Natural killer cell (primary cell): ENCODE measurements at regions not wholly inside any gene's neighbourhood (a gene's known extent, or its start where the extent isn't known, plus 50 kb on each side); places are given as distances from the start of the nearest gene placed in this dataset.

Source experiments
- ATAC-seq, 3 donors: fragments of 150-1000 bp in 2 of 3; fragments of 200-7000 bp in 1 of 3; cut with Tn5 transposase; 1 replicate in 1 of 3; 2 replicates in 2 of 3; pipeline ENCODE4 v1.10.0; 2021; ENCODE audit warnings: mild to moderate bottlenecking in 2 of 3, moderate library complexity in 2 of 3
- DNase-seq, 2 donors: peaks; one replicate each; pipeline versions ENCODE4 v3.0.0 to v3.0.0-alpha.2; 2013 to 2021; ENCODE audit warnings: mixed read lengths in 1 of 2
- H3K27ac ChIP-seq: one replicate; pipeline ENCODE4 v1.5.1; 2013; ENCODE audit warnings: mild to moderate bottlenecking, low read length
- H3K27me3 ChIP-seq: one replicate; pipeline ENCODE4 v1.6.1; 2013; ENCODE audit warnings: low read length; ENCODE audit not compliant: control insufficient read depth, insufficient read depth
- H3K36me3 ChIP-seq: one replicate; pipeline ENCODE4 v1.6.1; 2013; ENCODE audit warnings: low read length; ENCODE audit not compliant: control insufficient read depth, insufficient read depth
- H3K4me1 ChIP-seq: one replicate; pipeline ENCODE4 v1.6.1; 2013; ENCODE audit warnings: low read length; ENCODE audit not compliant: control insufficient read depth, insufficient read depth
- H3K4me3 ChIP-seq: one replicate; pipeline ENCODE4 v1.5.1; 2013; ENCODE audit warnings: low read length
- H3K9me3 ChIP-seq: one replicate; pipeline ENCODE4 v1.6.1; 2013; ENCODE audit warnings: low read length; ENCODE audit not compliant: control insufficient read depth, insufficient read depth
- H3K27ac Mint-ChIP-seq, 2 donors: one replicate each; pipeline ENCODE4 v1.8.0; 2022; ENCODE audit warnings: mild to moderate bottlenecking in 2 of 2, mixed read lengths in 2 of 2, moderate library complexity in 1 of 2
- H3K27me3 Mint-ChIP-seq, 2 donors: one replicate each; pipeline ENCODE4 v1.8.0; 2022; ENCODE audit warnings: low read depth in 2 of 2, mixed read lengths in 2 of 2
- H3K36me3 Mint-ChIP-seq: one replicate; pipeline ENCODE4 v1.8.0; 2022; ENCODE audit warnings: mixed read lengths
- H3K4me1 Mint-ChIP-seq, 2 donors: one replicate each; pipeline ENCODE4 v1.8.0; 2022; ENCODE audit warnings: mixed read lengths in 2 of 2
- H3K4me3 Mint-ChIP-seq: one replicate; pipeline ENCODE4 v1.8.0; 2022; ENCODE audit warnings: mild to moderate bottlenecking, moderate library complexity, mixed read lengths
- H3K9me3 Mint-ChIP-seq, 2 donors: one replicate each; pipeline ENCODE4 v1.8.0; 2022; ENCODE audit warnings: mixed read lengths in 2 of 2
- WGBS: methylation state at CpG from one replicate; pipeline ENCODE4 v1.1.7; 2013; ENCODE audit warnings: missing lambda C conversion rate; ENCODE audit not compliant: insufficient coverage; 5-methylcytosine and 5-hydroxymethylcytosine counted together
- intact Hi-C: fragments of 100-400 bp; cut with micrococcal nuclease; formaldehyde crosslinking; loops from one replicate; pipeline ENCODE4 v1.14.2; 2022
- TF ChIP-seq, protein P1 (sequence below): fragments of 200-600 bp; IDR thresholded peaks from one replicate; pipeline ENCODE4 v1.8.0; 2022; ENCODE audit warnings: antibody characterized with exemption

DNA sequence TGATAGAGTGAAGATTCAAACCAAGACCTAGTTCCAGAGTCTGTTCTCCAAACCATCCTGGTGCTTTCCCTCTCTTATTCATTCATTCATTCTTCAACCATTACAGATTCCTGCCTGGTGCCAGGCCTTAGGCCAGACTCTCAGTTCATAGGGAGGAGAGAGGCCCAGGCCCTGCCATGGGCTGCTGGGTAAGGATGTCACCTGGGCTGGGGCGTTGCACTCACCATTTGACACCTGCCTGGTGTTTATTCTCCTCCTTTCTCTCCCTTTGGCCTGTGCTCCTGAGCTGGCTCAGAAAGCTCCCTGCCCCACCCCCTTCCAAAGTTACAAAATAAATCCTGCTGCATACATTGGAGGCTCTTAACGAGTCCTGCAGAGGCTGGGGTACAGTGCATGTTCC, 549.8 kb downstream of the MATN1 start:
- H3K9me3 ChIP-seq, result no peaks in the 10 kb centered on the region
- intact Hi-C loops, result no loop called here
- Mint-ChIP-seq H3K4me3 (no peak overlapping the region), H3K27me3 (peaks cover 10 to 21% of the 10 kb centered on the region in 2 donors), H3K4me1 (peaks cover 0 to 6% of the 10 kb centered on the region in 2 donors), H3K36me3 (peaks cover 6% of the 10 kb centered on the region), H3K9me3 (no peaks in the 10 kb centered on the region), H3K27ac (no peak overlapping the region)
- no peak overlapping the region for H3K27ac ChIP-seq
- TF ChIP-seq, protein P1, sequence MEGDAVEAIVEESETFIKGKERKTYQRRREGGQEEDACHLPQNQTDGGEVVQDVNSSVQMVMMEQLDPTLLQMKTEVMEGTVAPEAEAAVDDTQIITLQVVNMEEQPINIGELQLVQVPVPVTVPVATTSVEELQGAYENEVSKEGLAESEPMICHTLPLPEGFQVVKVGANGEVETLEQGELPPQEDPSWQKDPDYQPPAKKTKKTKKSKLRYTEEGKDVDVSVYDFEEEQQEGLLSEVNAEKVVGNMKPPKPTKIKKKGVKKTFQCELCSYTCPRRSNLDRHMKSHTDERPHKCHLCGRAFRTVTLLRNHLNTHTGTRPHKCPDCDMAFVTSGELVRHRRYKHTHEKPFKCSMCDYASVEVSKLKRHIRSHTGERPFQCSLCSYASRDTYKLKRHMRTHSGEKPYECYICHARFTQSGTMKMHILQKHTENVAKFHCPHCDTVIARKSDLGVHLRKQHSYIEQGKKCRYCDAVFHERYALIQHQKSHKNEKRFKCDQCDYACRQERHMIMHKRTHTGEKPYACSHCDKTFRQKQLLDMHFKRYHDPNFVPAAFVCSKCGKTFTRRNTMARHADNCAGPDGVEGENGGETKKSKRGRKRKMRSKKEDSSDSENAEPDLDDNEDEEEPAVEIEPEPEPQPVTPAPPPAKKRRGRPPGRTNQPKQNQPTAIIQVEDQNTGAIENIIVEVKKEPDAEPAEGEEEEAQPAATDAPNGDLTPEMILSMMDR, result no peak
- H3K36me3 ChIP-seq, result no peaks in the 10 kb centered on the region
- no peak for DNase-seq
- 77% methylated on average over 2 of the region's 2 CpGs for WGBS
- no peak overlapping the region for H3K4me3 ChIP-seq
- no peaks in the 10 kb centered on the region for H3K27me3 ChIP-seq
- no peak for ATAC-seq
- H3K4me1 ChIP-seq, result no peaks in the 10 kb centered on the region

DNA sequence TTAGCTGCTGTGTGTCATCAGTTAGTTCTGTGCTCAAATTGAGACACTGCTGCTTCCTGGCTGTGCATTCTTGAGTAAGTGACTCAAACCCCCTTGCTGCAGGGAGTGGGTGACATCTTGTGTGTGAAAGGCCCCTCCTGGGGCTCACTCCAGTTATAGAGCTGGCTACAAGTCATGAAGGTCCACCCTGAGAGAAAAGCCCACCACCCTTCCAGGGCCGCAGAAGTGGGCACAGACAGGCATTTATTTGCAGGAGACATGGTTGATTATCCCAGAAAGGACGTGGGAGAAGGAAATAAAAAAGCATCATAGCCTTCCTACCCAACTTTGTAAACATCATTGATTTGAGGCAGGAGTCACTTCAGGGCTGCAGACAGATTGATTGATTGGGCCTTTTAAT, 550.6 kb downstream of the MATN1 start:
- Mint-ChIP-seq H3K4me1 (peaks cover 0 to 6% of the 10 kb centered on the region in 2 donors), H3K9me3 (no peaks in the 10 kb centered on the region), H3K27ac (no peak overlapping the region), H3K27me3 (peaks cover 11 to 25% of the 10 kb centered on the region in 2 donors), H3K4me3 (no peak overlapping the region), H3K36me3 (peaks cover 6% of the 10 kb centered on the region)
- no peak for ATAC-seq
- no peaks in the 10 kb centered on the region for H3K9me3 ChIP-seq
- no peaks in the 10 kb centered on the region for H3K36me3 ChIP-seq
- H3K4me1 ChIP-seq, result no peaks in the 10 kb centered on the region
- H3K27ac ChIP-seq, result no peak overlapping the region
- no peak overlapping the region for H3K4me3 ChIP-seq
- WGBS, result 96% methylated on average over 2 of the region's 2 CpGs
- no peak for DNase-seq
- intact Hi-C loops, result no loop called here
- no peaks in the 10 kb centered on the region for H3K27me3 ChIP-seq
- TF ChIP-seq, protein P1, result no peak

DNA sequence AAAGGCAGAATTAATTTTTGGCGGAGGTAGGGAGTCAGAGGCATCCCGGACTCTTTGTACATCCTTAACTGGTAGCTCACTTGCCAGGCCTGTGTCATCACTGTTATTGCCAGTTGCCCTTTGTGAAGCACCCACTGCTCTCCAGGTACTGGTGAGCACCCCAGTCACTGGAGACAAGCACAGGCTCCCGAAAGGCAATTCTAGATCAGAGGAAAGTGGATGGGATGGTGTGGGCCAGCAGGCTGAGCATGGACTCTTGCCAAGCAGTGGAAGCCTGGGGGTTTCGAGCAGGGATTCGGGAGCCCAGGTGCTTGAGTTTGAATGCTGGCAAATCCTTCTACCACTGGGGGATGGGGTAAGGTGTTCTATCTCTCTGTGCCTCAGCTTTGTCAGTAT, 551.1 kb downstream of the MATN1 start:
- no peak for DNase-seq
- no peaks in the 10 kb centered on the region for H3K4me1 ChIP-seq
- intact Hi-C loops, result no loop called here
- Mint-ChIP-seq H3K27ac (no peak overlapping the region), H3K4me1 (peaks cover 0 to 6% of the 10 kb centered on the region in 2 donors), H3K36me3 (peaks cover 6% of the 10 kb centered on the region), H3K9me3 (no peaks in the 10 kb centered on the region), H3K27me3 (peaks cover 15 to 29% of the 10 kb centered on the region in 2 donors), H3K4me3 (no peak overlapping the region)
- no peak overlapping the region for H3K4me3 ChIP-seq
- H3K9me3 ChIP-seq, result no peaks in the 10 kb centered on the region
- TF ChIP-seq, protein P1, result no peak
- H3K36me3 ChIP-seq, result no peaks in the 10 kb centered on the region
- H3K27me3 ChIP-seq, result no peaks in the 10 kb centered on the region
- WGBS, result 93% methylated on average over 5 of the region's 5 CpGs
- H3K27ac ChIP-seq, result no peak overlapping the region
- no peak for ATAC-seq

GRCh38 chr1:30171537-30172298, 551.7 kb downstream of the MATN1 start:
- H3K36me3 Mint-ChIP-seq, result peaks cover 6% of the 10 kb centered on the region
- Histone ChIP-seq H3K27ac (no peak overlapping the region), H3K36me3 (no peaks in the 10 kb centered on the region), H3K4me3 (no peak overlapping the region), H3K27me3 (no peaks in the 10 kb centered on the region), H3K4me1 (no peaks in the 10 kb centered on the region), H3K9me3 (no peaks in the 10 kb centered on the region)
- peaks cover 0 to 6% of the 10 kb centered on the region in 2 donors for H3K4me1 Mint-ChIP-seq
- no peak overlapping the region for H3K4me3 Mint-ChIP-seq
- intact Hi-C loops, result no loop called here
- peaks cover 17 to 32% of the 10 kb centered on the region in 2 donors for H3K27me3 Mint-ChIP-seq
- 83% methylated on average over 9 of the region's 9 CpGs for WGBS
- H3K9me3 Mint-ChIP-seq, result no peaks in the 10 kb centered on the region
- TF ChIP-seq, protein P1, result no peak
- DNase-seq, result no peak
- no peak for ATAC-seq
- H3K27ac Mint-ChIP-seq, result no peak overlapping the region
